ENCODE measurements at regions not wholly inside any gene's neighbourhood (a gene's known extent, or its start where the extent isn't known, plus 50 kb on each side); places are given as distances from the start of the nearest gene placed in this dataset.
"Not testable (repeated sequence)": the region's sequence is repeated elsewhere in the genome, so short reads cannot be mapped to it uniquely, and the experiment has no call there.

GRCh38 chr1:146284760-146285159 is 55.9 kb upstream of the NOTCH2NLA start:
- H3K9ac ChIP-seq (ENCODE audit: low read length); CTCF ChIA-PET; H3K36me3 ChIP-seq (ENCODE audit: low read depth, low read length); H2AFZ ChIP-seq (ENCODE audit: low read length); H3K4me2 ChIP-seq (ENCODE audit: low read length); H3K9me3 ChIP-seq (ENCODE audit: low read length); POLR2A ChIA-PET (ENCODE audit: unreplicated experiment); intact Hi-C loops (cut with micrococcal nuclease); H3K27ac ChIP-seq (ENCODE audit: low read length); H3K27me3 ChIP-seq (ENCODE audit: low read length); H3F3A ChIP-seq (ENCODE audit: low read length, unreplicated experiment); H3K4me1 ChIP-seq (ENCODE audit: insufficient read depth, low read length); H3K4me3 ChIP-seq (ENCODE audit: low read length); DNase-seq; BruUV-seq (replicated peaks); H3K9me2 ChIP-seq (replicated peaks; ENCODE audit: low read length); H3K79me2 ChIP-seq (ENCODE audit: low read length); H4K20me1 ChIP-seq (ENCODE audit: low read length): not testable (repeated sequence)
- peak; percentile 89 for ATAC-seq

GRCh38 chr1:146283527-146283880 is 54.7 kb upstream of the NOTCH2NLA start:
- POLR2A ChIA-PET (ENCODE audit: unreplicated experiment); intact Hi-C loops (cut with micrococcal nuclease): not testable (repeated sequence)

GRCh38 chr1:146282807-146283526 is 54.1 kb upstream of the NOTCH2NLA start:
- H3K9me3 ChIP-seq (ENCODE audit: low read length); H3K4me3 ChIP-seq (ENCODE audit: low read length); H3K4me1 ChIP-seq (ENCODE audit: insufficient read depth, low read length); H3K27me3 ChIP-seq (ENCODE audit: low read length); POLR2A ChIA-PET (ENCODE audit: unreplicated experiment); H3F3A ChIP-seq (ENCODE audit: low read length, unreplicated experiment); H3K79me2 ChIP-seq (ENCODE audit: low read length); H3K36me3 ChIP-seq (ENCODE audit: low read depth, low read length); BruUV-seq (replicated peaks); H4K20me1 ChIP-seq (ENCODE audit: low read length); CTCF ChIA-PET; H2AFZ ChIP-seq (ENCODE audit: low read length); intact Hi-C loops (cut with micrococcal nuclease); ATAC-seq; H3K27ac ChIP-seq (ENCODE audit: low read length); H3K9ac ChIP-seq (ENCODE audit: low read length); H3K9me2 ChIP-seq (replicated peaks; ENCODE audit: low read length); H3K4me2 ChIP-seq (ENCODE audit: low read length); DNase-seq: not testable (repeated sequence)

More at GRCh38 chr1:146283527-146283880, 54.7 kb upstream of the NOTCH2NLA start:
- DNase-seq; H4K20me1 ChIP-seq (ENCODE audit: low read length); H3K36me3 ChIP-seq (ENCODE audit: low read depth, low read length); CTCF ChIA-PET; H3K4me1 ChIP-seq (ENCODE audit: insufficient read depth, low read length); H3K9ac ChIP-seq (ENCODE audit: low read length); H3K79me2 ChIP-seq (ENCODE audit: low read length); H2AFZ ChIP-seq (ENCODE audit: low read length); BruUV-seq (replicated peaks); H3K27me3 ChIP-seq (ENCODE audit: low read length); H3K27ac ChIP-seq (ENCODE audit: low read length); H3F3A ChIP-seq (ENCODE audit: low read length, unreplicated experiment); H3K9me3 ChIP-seq (ENCODE audit: low read length); H3K4me2 ChIP-seq (ENCODE audit: low read length); ATAC-seq; H3K9me2 ChIP-seq (replicated peaks; ENCODE audit: low read length); H3K4me3 ChIP-seq (ENCODE audit: low read length): not testable (repeated sequence)

- intact Hi-C loops (cut with micrococcal nuclease); H3K4me2 ChIP-seq (ENCODE audit: low read length); H3K27ac ChIP-seq (ENCODE audit: low read length); H3K9me2 ChIP-seq (replicated peaks; ENCODE audit: low read length); CTCF ChIA-PET; H3K4me3 ChIP-seq (ENCODE audit: low read length); BruUV-seq (replicated peaks); H3K27me3 ChIP-seq (ENCODE audit: low read length); H3K9me3 ChIP-seq (ENCODE audit: low read length); POLR2A ChIA-PET (ENCODE audit: unreplicated experiment); H4K20me1 ChIP-seq (ENCODE audit: low read length); H3K36me3 ChIP-seq (ENCODE audit: low read depth, low read length); H3K79me2 ChIP-seq (ENCODE audit: low read length); ATAC-seq; DNase-seq; H2AFZ ChIP-seq (ENCODE audit: low read length); H3K4me1 ChIP-seq (ENCODE audit: insufficient read depth, low read length); H3K9ac ChIP-seq (ENCODE audit: low read length); H3F3A ChIP-seq (ENCODE audit: low read length, unreplicated experiment): not testable (repeated sequence)
Observed at GRCh38 chr1:146281522-146281921, 52.7 kb upstream of the NOTCH2NLA start.

GRCh38 chr1:146278758-146279157 is 49.9 kb upstream of the NOTCH2NLA start:
- H3K9me2 ChIP-seq (replicated peaks; ENCODE audit: low read length); H3K9ac ChIP-seq (ENCODE audit: low read length); H4K20me1 ChIP-seq (ENCODE audit: low read length); CTCF ChIA-PET; H3K27ac ChIP-seq (ENCODE audit: low read length); H2AFZ ChIP-seq (ENCODE audit: low read length); DNase-seq; POLR2A ChIA-PET (ENCODE audit: unreplicated experiment); H3K4me1 ChIP-seq (ENCODE audit: insufficient read depth, low read length); H3K79me2 ChIP-seq (ENCODE audit: low read length); H3F3A ChIP-seq (ENCODE audit: low read length, unreplicated experiment); H3K9me3 ChIP-seq (ENCODE audit: low read length); H3K36me3 ChIP-seq (ENCODE audit: low read depth, low read length); H3K4me2 ChIP-seq (ENCODE audit: low read length); ATAC-seq; BruUV-seq (replicated peaks); intact Hi-C loops (cut with micrococcal nuclease); H3K27me3 ChIP-seq (ENCODE audit: low read length); H3K4me3 ChIP-seq (ENCODE audit: low read length): not testable (repeated sequence)

Data from PC-3 (cell line).